Lower leg skin (tissue), 3 donors: ENCODE measurements at regions not wholly inside any gene's neighbourhood (a gene's known extent, or its start where the extent isn't known, plus 50 kb on each side); places are given as distances from the start of the nearest gene placed in this dataset.

Experiments
- POLR2A ChIP-seq, 2 donors: fragments of 450-650 bp; IDR thresholded peaks; one replicate each; pipeline ENCODE4 v1.6.1; 2016 to 2017; ENCODE audit warnings: antibody characterized with exemption in 2 of 2, mild to moderate bottlenecking in 1 of 2, moderate library complexity in 1 of 2
- TF ChIP-seq, protein P1 (sequence below), 3 donors: fragments of 450-650 bp; IDR thresholded peaks; one replicate each; pipeline ENCODE4 v1.5.1; 2016; ENCODE audit warnings: antibody characterized with exemption in 3 of 3, mild to moderate bottlenecking in 3 of 3, moderate library complexity in 2 of 3

DNA sequence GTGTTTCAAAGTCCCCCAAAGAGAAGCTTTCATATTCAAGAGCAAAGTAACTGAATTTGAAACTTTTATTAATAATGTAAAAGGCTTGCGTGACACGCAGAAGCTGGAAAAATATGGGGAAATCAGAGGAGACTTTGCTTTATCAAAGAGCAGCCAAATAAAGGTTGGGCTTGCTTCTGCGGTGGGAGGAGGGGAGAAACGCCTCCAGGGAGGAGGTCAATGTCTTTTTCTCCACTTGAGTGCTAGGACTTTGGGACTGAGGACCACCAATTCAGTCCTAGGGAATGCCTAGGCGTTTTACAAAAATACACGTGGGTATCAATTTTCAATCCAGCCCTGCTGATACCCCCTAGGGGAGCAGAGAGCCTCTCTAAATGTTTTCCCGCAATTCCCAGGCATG, 60.9 kb upstream of the FZD10 start:
- TF ChIP-seq, protein P1, sequence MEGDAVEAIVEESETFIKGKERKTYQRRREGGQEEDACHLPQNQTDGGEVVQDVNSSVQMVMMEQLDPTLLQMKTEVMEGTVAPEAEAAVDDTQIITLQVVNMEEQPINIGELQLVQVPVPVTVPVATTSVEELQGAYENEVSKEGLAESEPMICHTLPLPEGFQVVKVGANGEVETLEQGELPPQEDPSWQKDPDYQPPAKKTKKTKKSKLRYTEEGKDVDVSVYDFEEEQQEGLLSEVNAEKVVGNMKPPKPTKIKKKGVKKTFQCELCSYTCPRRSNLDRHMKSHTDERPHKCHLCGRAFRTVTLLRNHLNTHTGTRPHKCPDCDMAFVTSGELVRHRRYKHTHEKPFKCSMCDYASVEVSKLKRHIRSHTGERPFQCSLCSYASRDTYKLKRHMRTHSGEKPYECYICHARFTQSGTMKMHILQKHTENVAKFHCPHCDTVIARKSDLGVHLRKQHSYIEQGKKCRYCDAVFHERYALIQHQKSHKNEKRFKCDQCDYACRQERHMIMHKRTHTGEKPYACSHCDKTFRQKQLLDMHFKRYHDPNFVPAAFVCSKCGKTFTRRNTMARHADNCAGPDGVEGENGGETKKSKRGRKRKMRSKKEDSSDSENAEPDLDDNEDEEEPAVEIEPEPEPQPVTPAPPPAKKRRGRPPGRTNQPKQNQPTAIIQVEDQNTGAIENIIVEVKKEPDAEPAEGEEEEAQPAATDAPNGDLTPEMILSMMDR (IDR thresholded peaks at IDR 0.05) = no peak
- no peak for TF ChIP-seq POLR2A (IDR thresholded peaks at IDR 0.05)
